Activated CD8-positive, alpha-beta T cell treated with anti-CD3 and anti-CD28 coated beads for 36 hours (primary cell): ENCODE measurements at regions not wholly inside any gene's neighbourhood (a gene's known extent, or its start where the extent isn't known, plus 50 kb on each side); places are given as distances from the start of the nearest gene placed in this dataset.

Experiments used
- ATAC-seq: fragments of 200-7000 bp; cut with Tn5 transposase; one replicate; pipeline ENCODE4 v1.10.0; 2021; ENCODE audit warnings: mild to moderate bottlenecking, moderate library complexity
- CTCF ChIA-PET: fragments of 350-600 bp; sonication (Branson Sonifier 250); formaldehyde crosslinking; loops from one replicate; lab custom pipeline; 2021; ENCODE audit warnings: antibody characterized with exemption; lab: Charles Lee
- POLR2A ChIA-PET: fragments of 350-600 bp; sonication (Branson Sonifier 250); formaldehyde crosslinking; loops from one replicate; lab custom pipeline; 2021; ENCODE audit warnings: antibody characterized with exemption; lab: Charles Lee
- DNase-seq: peaks from one replicate; pipeline ENCODE4 v3.0.0-alpha.2; 2020
- H3K27ac Mint-ChIP-seq: one replicate; pipeline ENCODE4 v1.8.0; 2021; ENCODE audit warnings: mild to moderate bottlenecking, mixed read lengths
- H3K27me3 Mint-ChIP-seq: one replicate; pipeline ENCODE4 v1.8.0; 2021; ENCODE audit warnings: mixed read lengths
- H3K36me3 Mint-ChIP-seq: one replicate; pipeline ENCODE4 v1.8.0; 2021; ENCODE audit warnings: low read depth, mixed read lengths
- H3K4me1 Mint-ChIP-seq: one replicate; pipeline ENCODE4 v1.8.0; 2021; ENCODE audit warnings: low read depth, mixed read lengths
- H3K4me3 Mint-ChIP-seq: one replicate; pipeline ENCODE4 v1.8.0; 2021; ENCODE audit warnings: mild to moderate bottlenecking, moderate library complexity, mixed read lengths
- H3K9me3 Mint-ChIP-seq: one replicate; pipeline ENCODE4 v1.8.0; 2021; ENCODE audit warnings: mixed read lengths
- CTCF ChIP-seq: fragments of 200-600 bp; IDR thresholded peaks from one replicate; pipeline ENCODE4 v1.8.0; 2022; ENCODE audit warnings: antibody characterized with exemption, mild to moderate bottlenecking
- intact Hi-C: fragments of 100-400 bp; cut with micrococcal nuclease; formaldehyde crosslinking; loops from one replicate; pipeline ENCODE4 v1.10.0; 2022

- H3K4me1 Mint-ChIP-seq, result no peaks in the 10 kb centered on the region
- ATAC-seq, result no peak
- H3K36me3 Mint-ChIP-seq, result no peaks in the 10 kb centered on the region
- intact Hi-C loops, result no loop called here
- no peak for DNase-seq
- no peak for TF ChIP-seq CTCF
- H3K4me3 Mint-ChIP-seq, result no peak overlapping the region
- no peaks in the 10 kb centered on the region for H3K9me3 Mint-ChIP-seq
- peaks cover 5% of the 10 kb centered on the region for H3K27me3 Mint-ChIP-seq
- no peak overlapping the region for H3K27ac Mint-ChIP-seq
- POLR2A ChIA-PET, result no interaction called here
- CTCF ChIA-PET, result no interaction called here
Observed at GRCh38 chr7:54843841-54844355, 84.9 kb upstream of the SEC61G start.

- ATAC-seq (no peak), DNase-seq (no peak)
- CTCF ChIA-PET, result no interaction called here
- intact Hi-C loops, result no loop called here
- Mint-ChIP-seq H3K27me3 (peaks cover 5% of the 10 kb centered on the region), H3K4me3 (no peak overlapping the region), H3K9me3 (peaks cover 10% of the 10 kb centered on the region), H3K27ac (no peak overlapping the region), H3K36me3 (no peaks in the 10 kb centered on the region), H3K4me1 (no peaks in the 10 kb centered on the region)
- POLR2A ChIA-PET, result no interaction called here
- TF ChIP-seq CTCF, result no peak
Observed at GRCh38 chr7:54846273-54846672, 87.3 kb upstream of the SEC61G start.

GRCh38 chr7:54847921-54848320 is 88.9 kb upstream of the SEC61G start:
- Mint-ChIP-seq H3K27ac (no peak overlapping the region), H3K9me3 (peaks cover 11% of the 10 kb centered on the region), H3K4me3 (no peak overlapping the region), H3K27me3 (peaks cover 5% of the 10 kb centered on the region), H3K4me1 (no peaks in the 10 kb centered on the region), H3K36me3 (no peaks in the 10 kb centered on the region)
- intact Hi-C loops, result no loop called here
- DNase-seq (no peak), ATAC-seq (no peak)
- ChIA-PET POLR2A (no interaction called here), CTCF (no interaction called here)
- no peak for TF ChIP-seq CTCF

GRCh38 chr7:54856856-54857255 is 97.8 kb upstream of the SEC61G start:
- DNase-seq, result no peak
- no peak for ATAC-seq
- H3K9me3 Mint-ChIP-seq, result peaks cover 6% of the 10 kb centered on the region
- no peak overlapping the region for H3K27ac Mint-ChIP-seq
- H3K4me1 Mint-ChIP-seq, result no peaks in the 10 kb centered on the region
- ChIA-PET CTCF (no interaction called here), POLR2A (no interaction called here)
- intact Hi-C loops, result no loop called here
- no peak for TF ChIP-seq CTCF
- no peak overlapping the region for H3K4me3 Mint-ChIP-seq
- H3K36me3 Mint-ChIP-seq, result no peaks in the 10 kb centered on the region
- peaks cover 16% of the 10 kb centered on the region for H3K27me3 Mint-ChIP-seq

- H3K27ac Mint-ChIP-seq, result no peak overlapping the region
- CTCF ChIA-PET, result no interaction called here
- H3K27me3 Mint-ChIP-seq, result peaks cover 16% of the 10 kb centered on the region
- H3K4me1 Mint-ChIP-seq, result no peaks in the 10 kb centered on the region
- peaks cover 6% of the 10 kb centered on the region for H3K9me3 Mint-ChIP-seq
- ATAC-seq (no peak), DNase-seq (no peak)
- no peak overlapping the region for H3K4me3 Mint-ChIP-seq
- TF ChIP-seq CTCF, result no peak
- H3K36me3 Mint-ChIP-seq, result no peaks in the 10 kb centered on the region
- intact Hi-C loops, result no loop called here
- POLR2A ChIA-PET, result no interaction called here
Observed at GRCh38 chr7:54857294-54857693, 98.3 kb upstream of the SEC61G start.
